Uterus (tissue), 3 donors: ENCODE measurements at regions not wholly inside any gene's neighbourhood (a gene's known extent, or its start where the extent isn't known, plus 50 kb on each side); places are given as distances from the start of the nearest gene placed in this dataset.

ENCODE experiments used
- DNase-seq, 2 donors: peaks; one replicate each; pipeline ENCODE4 v3.0.0-alpha.2; 2019 to 2020
- H3K27ac ChIP-seq, 2 donors: fragments of 200-600 bp; sonication (generic); 1 replicate in 1 of 2; 2 replicates in 1 of 2; pipeline ENCODE4 v1.5.1; 2016 to 2018
- H3K27me3 ChIP-seq, 2 donors: fragments of 200-600 bp; sonication (generic); one replicate each; pipeline ENCODE4 v1.5.1; 2018 to 2019; ENCODE audit warnings: control low read depth in 1 of 2
- H3K36me3 ChIP-seq, 2 donors: fragments of 200-600 bp; sonication (generic); one replicate each; pipeline ENCODE4 v1.5.1; 2019; ENCODE audit warnings: control low read depth in 1 of 2
- H3K4me1 ChIP-seq, 2 donors: fragments of 200-600 bp; sonication (generic); one replicate each; pipeline ENCODE4 v1.5.1; 2018 to 2019; ENCODE audit warnings: control low read depth in 1 of 2
- H3K4me3 ChIP-seq, 2 donors: fragments of 200-600 bp; sonication (generic); 1 replicate in 1 of 2; 2 replicates in 1 of 2; pipeline ENCODE4 v1.5.1; 2018 to 2019; ENCODE audit warnings: mild to moderate bottlenecking in 1 of 2
- H3K9me3 ChIP-seq, 2 donors: fragments of 200-600 bp; sonication (generic); one replicate each; pipeline ENCODE4 v1.5.1; 2019; ENCODE audit warnings: control low read depth in 1 of 2
- POLR2A ChIP-seq, 2 donors: fragments of 450-650 bp; IDR thresholded peaks; one replicate each; pipeline ENCODE4 v1.6.1; 2016; ENCODE audit warnings: antibody characterized with exemption in 2 of 2, mild to moderate bottlenecking in 1 of 2, moderate library complexity in 1 of 2
- intact Hi-C: fragments of 100-400 bp; cut with DNase I; formaldehyde crosslinking; loops from one replicate; pipeline ENCODE4 v1.15.1; 2023; ENCODE audit warnings: low total_unique reads
- TF ChIP-seq, protein P1 (sequence below), 4 experiments: fragments of 200-600 bp in 2 of 4; fragments of 450-650 bp in 2 of 4; sonication (generic) in 2 of 4; IDR thresholded peaks; one replicate each; pipeline ENCODE4 v1.5.1; 2016 to 2019; ENCODE audit warnings: antibody characterized with exemption in 4 of 4, mild to moderate bottlenecking in 2 of 4, moderate library complexity in 1 of 4
- donor health status: DM: yes; HTN: yes; CAD: no.

DNA sequence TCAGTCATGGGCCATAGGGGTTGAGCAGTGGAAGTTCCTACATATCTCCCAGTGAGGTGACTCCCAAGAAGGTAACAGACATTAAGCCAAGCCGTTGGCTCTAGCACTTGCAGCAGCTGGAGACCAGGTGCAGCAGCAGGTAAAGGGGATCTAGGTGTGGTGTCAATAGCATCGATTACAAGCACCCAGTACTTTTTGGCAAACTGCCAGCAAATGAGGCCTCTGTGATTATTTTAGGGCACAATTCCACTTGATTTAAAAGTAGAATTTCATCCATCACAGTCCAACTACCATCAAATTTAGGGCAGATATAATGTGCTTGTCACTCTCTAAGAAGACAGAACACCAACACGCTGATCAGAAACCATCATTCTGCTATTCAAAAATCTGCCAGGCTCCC lies 224.1 kb upstream of the EGLN3 start:
- Histone ChIP-seq H3K4me3 (no peak overlapping the region), H3K9me3 (no peaks in the 10 kb centered on the region), H3K36me3 (no peaks in the 10 kb centered on the region), H3K27ac (no peak overlapping the region), H3K4me1 (no peaks in the 10 kb centered on the region), H3K27me3 (no peaks in the 10 kb centered on the region)
- intact Hi-C loops: no loop called here
- no peak for TF ChIP-seq POLR2A (IDR thresholded peaks at IDR 0.05)
- TF ChIP-seq, protein P1, sequence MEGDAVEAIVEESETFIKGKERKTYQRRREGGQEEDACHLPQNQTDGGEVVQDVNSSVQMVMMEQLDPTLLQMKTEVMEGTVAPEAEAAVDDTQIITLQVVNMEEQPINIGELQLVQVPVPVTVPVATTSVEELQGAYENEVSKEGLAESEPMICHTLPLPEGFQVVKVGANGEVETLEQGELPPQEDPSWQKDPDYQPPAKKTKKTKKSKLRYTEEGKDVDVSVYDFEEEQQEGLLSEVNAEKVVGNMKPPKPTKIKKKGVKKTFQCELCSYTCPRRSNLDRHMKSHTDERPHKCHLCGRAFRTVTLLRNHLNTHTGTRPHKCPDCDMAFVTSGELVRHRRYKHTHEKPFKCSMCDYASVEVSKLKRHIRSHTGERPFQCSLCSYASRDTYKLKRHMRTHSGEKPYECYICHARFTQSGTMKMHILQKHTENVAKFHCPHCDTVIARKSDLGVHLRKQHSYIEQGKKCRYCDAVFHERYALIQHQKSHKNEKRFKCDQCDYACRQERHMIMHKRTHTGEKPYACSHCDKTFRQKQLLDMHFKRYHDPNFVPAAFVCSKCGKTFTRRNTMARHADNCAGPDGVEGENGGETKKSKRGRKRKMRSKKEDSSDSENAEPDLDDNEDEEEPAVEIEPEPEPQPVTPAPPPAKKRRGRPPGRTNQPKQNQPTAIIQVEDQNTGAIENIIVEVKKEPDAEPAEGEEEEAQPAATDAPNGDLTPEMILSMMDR (IDR thresholded peaks at IDR 0.05): no peak
- no peak for DNase-seq

DNA sequence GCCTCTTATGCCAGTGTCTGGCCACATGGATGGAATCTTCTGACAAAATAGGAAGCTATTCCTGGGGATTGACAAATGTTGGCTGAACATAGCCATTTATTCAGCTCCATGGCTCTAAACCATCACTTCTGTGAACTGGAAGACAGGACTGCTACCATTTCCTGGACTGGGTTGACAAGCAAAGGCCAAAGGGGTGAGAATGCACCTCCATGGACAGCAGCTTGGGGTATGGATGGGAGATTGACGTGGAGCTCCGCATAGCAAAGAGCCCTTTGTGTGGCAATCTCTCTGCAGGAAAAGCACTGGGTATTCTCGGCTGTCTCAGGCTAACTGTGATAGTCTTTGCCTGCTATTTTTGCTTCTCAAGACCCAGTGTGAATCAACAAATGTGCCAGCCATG lies 223.0 kb upstream of the EGLN3 start:
- no peak for DNase-seq
- H3K36me3 ChIP-seq: no peaks in the 10 kb centered on the region
- no peaks in the 10 kb centered on the region for H3K4me1 ChIP-seq
- H3K27me3 ChIP-seq: no peaks in the 10 kb centered on the region
- H3K9me3 ChIP-seq: no peaks in the 10 kb centered on the region
- H3K27ac ChIP-seq: no peak overlapping the region
- intact Hi-C loops: no loop called here
- no peak for TF ChIP-seq POLR2A (IDR thresholded peaks at IDR 0.05)
- no peak overlapping the region for H3K4me3 ChIP-seq

DNA sequence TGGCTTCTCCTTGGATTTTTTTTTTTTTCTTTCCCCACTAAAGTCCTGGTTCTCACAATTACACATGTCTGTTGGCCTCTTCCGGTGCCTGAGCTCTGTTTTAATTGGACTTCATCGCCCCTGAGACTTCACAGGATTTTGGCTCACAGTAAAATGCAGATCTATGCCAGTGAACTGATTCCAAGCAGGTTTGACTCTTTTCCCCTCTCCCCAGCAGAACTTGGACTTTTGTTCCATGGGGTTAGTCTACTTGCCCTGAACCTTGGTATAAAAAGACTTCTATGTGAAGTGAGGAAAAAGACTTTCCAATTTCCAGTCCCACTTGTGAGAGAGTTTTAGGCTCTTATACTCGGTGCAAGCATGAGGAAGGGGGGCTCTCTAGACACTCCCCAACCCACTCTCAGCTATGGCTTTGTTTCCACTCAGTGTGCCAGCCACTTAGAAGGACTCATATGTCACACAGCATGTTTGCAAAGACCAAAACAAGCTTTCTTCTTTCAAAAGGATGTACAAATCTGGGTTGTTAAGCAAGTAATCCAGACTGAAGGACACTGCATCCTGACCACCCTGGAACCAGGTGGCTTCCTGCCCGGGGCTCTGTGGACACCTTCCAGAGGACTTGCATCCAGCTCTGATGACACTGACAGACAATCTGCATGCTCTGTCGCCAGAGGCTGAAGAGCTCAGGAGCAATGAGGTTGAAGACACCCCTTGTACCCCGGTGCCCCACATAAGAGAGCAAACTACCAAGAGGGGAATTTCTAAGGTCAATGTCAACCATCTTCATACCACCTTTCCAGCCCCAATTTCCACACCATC lies 221.9 kb upstream of the EGLN3 start:
- no peaks in the 10 kb centered on the region for H3K36me3 ChIP-seq
- intact Hi-C loops: no loop called here
- H3K4me3 ChIP-seq: no peak overlapping the region
- no peaks in the 10 kb centered on the region for H3K9me3 ChIP-seq
- no peaks in the 10 kb centered on the region for H3K4me1 ChIP-seq
- H3K27ac ChIP-seq: no peak overlapping the region
- no peak for DNase-seq
- H3K27me3 ChIP-seq: no peaks in the 10 kb centered on the region
- no peak for TF ChIP-seq POLR2A (IDR thresholded peaks at IDR 0.05)
- TF ChIP-seq, protein P1 (IDR thresholded peaks at IDR 0.05): no peak

DNA sequence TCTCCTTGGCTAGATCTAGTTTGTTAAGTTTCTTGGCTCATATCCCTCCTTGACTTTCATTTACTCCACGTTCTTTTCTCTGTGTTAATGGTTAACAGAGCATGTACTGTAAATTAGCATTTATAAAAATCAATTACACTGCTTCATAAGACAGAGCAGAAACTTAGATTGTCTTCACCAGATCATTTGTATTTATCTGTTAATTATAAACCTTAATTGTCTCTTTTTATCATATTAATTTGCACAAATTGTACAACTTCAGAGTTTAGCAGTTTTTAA lies 221.2 kb upstream of the EGLN3 start:
- no peak for TF ChIP-seq POLR2A (IDR thresholded peaks at IDR 0.05)
- TF ChIP-seq, protein P1 (IDR thresholded peaks at IDR 0.05): no peak
- intact Hi-C loops: no loop called here
- Histone ChIP-seq H3K4me3 (no peak overlapping the region), H3K27me3 (no peaks in the 10 kb centered on the region), H3K4me1 (no peaks in the 10 kb centered on the region), H3K27ac (no peak overlapping the region), H3K9me3 (no peaks in the 10 kb centered on the region), H3K36me3 (no peaks in the 10 kb centered on the region)
- no peak for DNase-seq

DNA sequence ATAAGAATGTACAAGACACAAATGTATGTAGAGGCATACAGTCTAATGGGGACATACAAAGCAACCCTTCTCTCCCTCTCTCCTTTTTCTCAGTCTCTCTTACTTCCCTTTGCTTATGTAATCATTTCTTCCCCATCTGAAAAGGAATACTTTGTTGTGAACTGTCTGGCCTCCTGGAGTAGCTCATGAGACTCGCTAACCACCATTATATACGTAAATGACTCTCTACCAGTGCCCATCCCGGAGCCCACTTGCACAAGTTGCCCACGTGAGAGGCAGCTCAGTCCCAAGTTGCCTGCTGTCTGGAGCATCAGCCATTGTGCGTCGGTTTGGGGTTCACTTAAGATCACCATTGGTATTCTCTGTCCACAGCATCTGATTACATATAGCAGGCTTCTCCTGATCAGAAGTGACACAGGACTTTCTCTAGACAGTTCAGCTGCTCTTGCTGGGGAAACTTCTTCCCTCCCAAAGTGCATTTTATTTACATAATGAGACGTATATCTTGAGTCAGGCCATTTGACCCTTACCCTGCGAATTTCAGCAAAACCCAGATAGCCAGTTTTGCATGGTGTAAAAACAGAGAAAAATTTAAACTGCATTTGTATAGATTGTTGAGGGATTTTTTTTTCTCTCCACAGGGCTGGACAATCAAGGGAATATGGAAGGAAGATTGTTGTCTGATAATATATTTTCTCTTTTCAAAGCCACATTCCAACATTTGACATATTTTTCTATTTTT lies 220.7 kb upstream of the EGLN3 start:
- Histone ChIP-seq H3K9me3 (no peaks in the 10 kb centered on the region), H3K4me1 (no peaks in the 10 kb centered on the region), H3K27me3 (no peaks in the 10 kb centered on the region), H3K4me3 (no peak overlapping the region), H3K27ac (no peak overlapping the region), H3K36me3 (no peaks in the 10 kb centered on the region)
- no peak for DNase-seq
- intact Hi-C loops: no loop called here
- TF ChIP-seq, protein P1 (IDR thresholded peaks at IDR 0.05): no peak
- no peak for TF ChIP-seq POLR2A (IDR thresholded peaks at IDR 0.05)
